ENCODE measurements at regions not wholly inside any gene's neighbourhood (a gene's known extent, or its start where the extent isn't known, plus 50 kb on each side); places are given as distances from the start of the nearest gene placed in this dataset.

GRCh38 chr9:549455-549997, 292.0 kb upstream of the DMRT1 start:
- H3K27ac ChIP-seq (ENCODE audit: extremely low read depth, low read depth, low read length): no peak overlapping the region
- H3K36me3 ChIP-seq (ENCODE audit: control insufficient read depth in 2 of 2, insufficient read depth in 1 of 2, low read length in 2 of 2): peaks cover 0 to 4% of the 10 kb centered on the region in 2 experiments; a peak in 1 of 3 replicates
- ChIA-PET CTCF (interaction anchor here (0.6 kb wide), 1 partner anchor 257 kb away, joined by 4 read pairs; no protein-coding TSS in a partner anchor), POLR2A (no interaction called here)
- H3K4me1 ChIP-seq (ENCODE audit: control insufficient read depth, insufficient read depth, low read length): no peaks in the 10 kb centered on the region
- no peak for TF ChIP-seq SP2 (tag by site-specific recombination; IDR thresholded peaks at IDR 0.05)
- TF ChIP-seq ZBTB21 (tag by site-specific recombination; IDR thresholded peaks at IDR 0.05): no peak
- no peak for TF ChIP-seq ZNF768 (tag by site-specific recombination; IDR thresholded peaks at IDR 0.05)
- TF ChIP-seq EGR2 (tag by site-specific recombination; IDR thresholded peaks at IDR 0.05; ENCODE audit: low read depth): no peak
- TF ChIP-seq ZNF530 (tag by site-specific recombination; IDR thresholded peaks at IDR 0.05; ENCODE audit: low read depth): no peak
- no peak for TF ChIP-seq PRDM1 (tag by site-specific recombination; IDR thresholded peaks at IDR 0.05)
- TF ChIP-seq OVOL3 (tag by site-specific recombination; IDR thresholded peaks at IDR 0.05): no peak
- no peak for TF ChIP-seq ATF2 (tag by site-specific recombination; IDR thresholded peaks at IDR 0.05; ENCODE audit: low read depth)
- TF ChIP-seq ZNF174 (tag by site-specific recombination; IDR thresholded peaks at IDR 0.05): no peak
- TF ChIP-seq ZBTB1 (tag by site-specific recombination; IDR thresholded peaks at IDR 0.05): no peak
- TF ChIP-seq KLF1 (tag by site-specific recombination; IDR thresholded peaks at IDR 0.05): no peak
- TF ChIP-seq, protein P1, sequence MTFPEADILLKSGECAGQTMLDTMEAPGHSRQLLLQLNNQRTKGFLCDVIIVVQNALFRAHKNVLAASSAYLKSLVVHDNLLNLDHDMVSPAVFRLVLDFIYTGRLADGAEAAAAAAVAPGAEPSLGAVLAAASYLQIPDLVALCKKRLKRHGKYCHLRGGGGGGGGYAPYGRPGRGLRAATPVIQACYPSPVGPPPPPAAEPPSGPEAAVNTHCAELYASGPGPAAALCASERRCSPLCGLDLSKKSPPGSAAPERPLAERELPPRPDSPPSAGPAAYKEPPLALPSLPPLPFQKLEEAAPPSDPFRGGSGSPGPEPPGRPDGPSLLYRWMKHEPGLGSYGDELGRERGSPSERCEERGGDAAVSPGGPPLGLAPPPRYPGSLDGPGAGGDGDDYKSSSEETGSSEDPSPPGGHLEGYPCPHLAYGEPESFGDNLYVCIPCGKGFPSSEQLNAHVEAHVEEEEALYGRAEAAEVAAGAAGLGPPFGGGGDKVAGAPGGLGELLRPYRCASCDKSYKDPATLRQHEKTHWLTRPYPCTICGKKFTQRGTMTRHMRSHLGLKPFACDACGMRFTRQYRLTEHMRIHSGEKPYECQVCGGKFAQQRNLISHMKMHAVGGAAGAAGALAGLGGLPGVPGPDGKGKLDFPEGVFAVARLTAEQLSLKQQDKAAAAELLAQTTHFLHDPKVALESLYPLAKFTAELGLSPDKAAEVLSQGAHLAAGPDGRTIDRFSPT (tag by site-specific recombination; IDR thresholded peaks at IDR 0.05): no peak
- TF ChIP-seq ZNF2 (tag by site-specific recombination; IDR thresholded peaks at IDR 0.05): no peak
- TF ChIP-seq ZNF266 (tag by site-specific recombination; IDR thresholded peaks at IDR 0.05; ENCODE audit: low read depth): no peak
- no peak for TF ChIP-seq ZNF785 (tag by site-specific recombination; IDR thresholded peaks at IDR 0.05)
- no peak for TF ChIP-seq ZNF76 (tag by site-specific recombination; IDR thresholded peaks at IDR 0.05; ENCODE audit: borderline replicate concordance, low read depth)
- TF ChIP-seq ZNF529 (tag by site-specific recombination; IDR thresholded peaks at IDR 0.05; ENCODE audit: insufficient replicate concordance): no peak
- TF ChIP-seq ZNF549 (tag by site-specific recombination; IDR thresholded peaks at IDR 0.05): no peak
- no peaks in the 10 kb centered on the region for H3K9me3 ChIP-seq (ENCODE audit: control insufficient read depth, insufficient read depth, low read depth, low read length)
- H3K4me3 ChIP-seq (ENCODE audit: low read depth, low read length): no peak overlapping the region

- CTCF ChIA-PET: interaction anchor here (0.6 kb wide), 1 partner anchor 63 kb away, joined by 3 read pairs; no protein-coding TSS in a partner anchor
- Histone ChIP-seq H3K36me3 (ENCODE audit: control insufficient read depth in 2 of 2, insufficient read depth in 1 of 2, low read length in 2 of 2) (peaks cover 0 to 4% of the 10 kb centered on the region in 2 experiments; a peak in 1 of 3 replicates), H3K27ac (ENCODE audit: extremely low read depth, low read depth, low read length) (no peak overlapping the region), H3K4me1 (ENCODE audit: control insufficient read depth, insufficient read depth, low read length) (no peaks in the 10 kb centered on the region), H3K4me3 (ENCODE audit: low read depth, low read length) (no peak overlapping the region), H3K9me3 (ENCODE audit: control insufficient read depth, insufficient read depth, low read depth, low read length) (no peaks in the 10 kb centered on the region)
- POLR2A ChIA-PET: no interaction called here
- TF ChIP-seq ZNF776 (tag by site-specific recombination; IDR thresholded peaks at IDR 0.05; ENCODE audit: borderline replicate concordance): no peak
- TF ChIP-seq PATZ1 (tag by site-specific recombination; IDR thresholded peaks at IDR 0.05): no peak
- TF ChIP-seq OVOL3 (tag by site-specific recombination; IDR thresholded peaks at IDR 0.05): no peak
- TF ChIP-seq ZNF248 (tag by site-specific recombination; IDR thresholded peaks at IDR 0.05): no peak
- TF ChIP-seq ZNF416 (tag by site-specific recombination; IDR thresholded peaks at IDR 0.05): no peak
- TF ChIP-seq ZNF280D (tag by site-specific recombination; IDR thresholded peaks at IDR 0.05): no peak
- TF ChIP-seq, protein P2, sequence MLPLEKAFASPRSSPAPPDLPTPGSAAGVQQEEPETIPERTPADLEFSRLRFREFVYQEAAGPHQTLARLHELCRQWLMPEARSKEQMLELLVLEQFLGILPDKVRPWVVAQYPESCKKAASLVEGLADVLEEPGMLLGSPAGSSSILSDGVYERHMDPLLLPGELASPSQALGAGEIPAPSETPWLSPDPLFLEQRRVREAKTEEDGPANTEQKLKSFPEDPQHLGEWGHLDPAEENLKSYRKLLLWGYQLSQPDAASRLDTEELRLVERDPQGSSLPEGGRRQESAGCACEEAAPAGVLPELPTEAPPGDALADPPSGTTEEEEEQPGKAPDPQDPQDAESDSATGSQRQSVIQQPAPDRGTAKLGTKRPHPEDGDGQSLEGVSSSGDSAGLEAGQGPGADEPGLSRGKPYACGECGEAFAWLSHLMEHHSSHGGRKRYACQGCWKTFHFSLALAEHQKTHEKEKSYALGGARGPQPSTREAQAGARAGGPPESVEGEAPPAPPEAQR (tag by site-specific recombination; IDR thresholded peaks at IDR 0.05): no peak
These were observed 291.2 kb upstream of the DMRT1 start for GRCh38 chr9:550333-550732.

Data from HEK293 (cell line).